Non-pigmented ciliary epithelial cell (primary cell): ENCODE measurements at regions not wholly inside any gene's neighbourhood (a gene's known extent, or its start where the extent isn't known, plus 50 kb on each side); places are given as distances from the start of the nearest gene placed in this dataset.

Experiments
- DNase-seq: peaks from one replicate; pipeline ENCODE4 v3.0.0-alpha.2; 2010; ENCODE audit warnings: low read depth

DNA sequence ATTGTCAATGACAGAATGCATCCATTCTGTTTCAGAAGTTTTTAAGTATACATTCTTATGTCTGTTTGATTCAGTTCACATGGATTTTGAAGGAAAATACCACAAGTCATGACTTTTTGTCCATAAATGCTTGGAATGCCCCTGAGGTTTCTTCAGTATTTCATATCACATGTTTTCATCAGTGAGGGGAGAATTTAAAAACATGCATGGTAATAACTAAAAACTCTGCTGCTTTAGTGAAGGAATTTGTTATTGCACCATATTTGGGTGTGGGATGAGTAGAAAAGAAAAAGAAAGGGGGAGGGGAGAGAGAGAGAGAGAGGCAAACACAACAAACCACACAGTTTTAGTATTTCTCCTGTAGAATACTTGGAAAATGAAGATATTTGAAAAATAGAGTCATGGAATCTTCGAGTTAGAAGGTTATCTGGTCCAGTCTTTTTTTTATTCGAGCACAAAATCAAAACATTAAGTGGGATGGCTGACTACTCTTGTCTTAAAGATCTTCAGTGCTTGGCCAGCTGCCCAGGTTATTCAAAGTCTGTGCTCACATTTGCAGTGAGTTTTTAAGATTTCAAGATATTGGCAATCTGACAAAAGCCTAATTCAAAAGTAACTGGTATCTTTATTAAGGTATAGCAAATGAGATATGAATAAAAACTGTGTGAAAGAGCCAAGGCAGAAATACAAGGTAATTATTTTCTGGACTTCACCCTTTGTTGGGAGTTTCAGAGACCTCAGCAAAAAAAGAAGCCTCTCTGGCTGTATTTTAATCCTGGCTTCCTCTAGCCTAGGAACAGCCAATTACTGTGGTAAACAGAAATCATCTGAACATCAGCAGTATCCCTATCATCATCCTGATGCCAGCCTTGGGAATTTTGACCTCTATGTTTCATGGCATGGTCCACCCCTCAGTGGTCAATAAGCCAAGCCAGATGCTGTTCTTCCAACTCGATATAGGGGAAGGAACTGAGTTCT, 687.9 kb upstream of the CITED2 start:
- DNase-seq: peak; percentile 96

DNA sequence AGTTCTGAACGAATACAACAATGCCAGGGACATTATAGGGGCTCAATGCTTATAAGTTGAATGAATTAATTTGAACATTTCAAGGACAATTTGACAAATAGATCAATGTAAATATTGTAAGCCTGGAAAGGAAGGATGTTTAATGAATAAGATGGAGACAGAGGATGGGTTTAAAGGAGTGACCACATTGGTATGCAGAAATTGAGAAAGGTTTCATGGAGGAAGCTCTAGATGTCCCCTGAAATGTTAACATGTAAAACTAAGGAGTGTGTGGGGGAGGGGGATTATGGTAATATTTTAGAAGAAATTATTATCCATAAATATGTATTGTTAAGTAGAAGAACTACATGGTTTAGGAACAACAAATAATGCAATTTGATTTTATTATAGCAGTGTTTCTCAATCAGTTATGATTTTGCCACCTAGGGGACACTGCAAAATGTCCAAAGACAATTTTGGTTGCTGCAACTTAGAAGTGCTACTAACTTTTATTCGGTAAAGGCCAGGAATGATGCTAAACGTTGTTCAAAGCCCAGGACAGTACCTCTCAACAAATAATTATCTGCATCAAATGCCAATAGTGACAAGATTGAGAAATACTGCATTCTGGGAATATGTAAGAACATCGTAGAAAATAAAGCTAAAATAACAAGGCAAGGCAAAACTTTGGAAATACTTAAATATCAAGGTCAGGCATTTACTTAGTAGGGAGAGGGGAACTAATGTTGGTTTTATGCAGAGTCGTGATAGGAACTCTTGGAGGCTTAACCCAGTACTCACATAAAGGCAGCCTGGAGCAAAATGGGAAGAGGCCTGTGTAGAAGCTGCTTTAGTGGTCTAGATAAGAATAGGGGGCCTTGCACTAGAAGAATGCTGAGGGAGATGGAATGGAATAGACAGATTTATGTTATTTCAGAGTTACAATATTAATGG, 686.9 kb upstream of the CITED2 start:
- DNase-seq: no peak

DNA sequence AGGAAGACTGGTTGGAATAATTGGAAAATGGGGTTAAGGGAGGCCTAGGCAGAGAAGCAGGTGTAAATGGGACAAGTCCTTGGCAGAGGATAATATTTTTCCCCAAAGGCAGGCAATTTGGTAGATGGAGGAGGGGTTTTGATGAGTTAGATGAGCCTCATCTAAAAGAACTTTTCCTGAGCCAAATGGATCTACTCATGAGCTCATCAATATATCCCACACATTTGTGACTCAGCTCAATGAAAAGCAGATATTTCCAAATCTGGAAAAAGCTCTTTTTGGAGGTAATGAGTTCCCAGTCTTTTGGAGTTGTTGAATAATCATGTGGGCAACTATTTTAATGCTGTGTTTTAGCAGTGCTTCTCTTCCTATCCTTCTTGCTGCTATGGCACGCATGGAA, 685.5 kb upstream of the CITED2 start:
- no peak for DNase-seq

DNA sequence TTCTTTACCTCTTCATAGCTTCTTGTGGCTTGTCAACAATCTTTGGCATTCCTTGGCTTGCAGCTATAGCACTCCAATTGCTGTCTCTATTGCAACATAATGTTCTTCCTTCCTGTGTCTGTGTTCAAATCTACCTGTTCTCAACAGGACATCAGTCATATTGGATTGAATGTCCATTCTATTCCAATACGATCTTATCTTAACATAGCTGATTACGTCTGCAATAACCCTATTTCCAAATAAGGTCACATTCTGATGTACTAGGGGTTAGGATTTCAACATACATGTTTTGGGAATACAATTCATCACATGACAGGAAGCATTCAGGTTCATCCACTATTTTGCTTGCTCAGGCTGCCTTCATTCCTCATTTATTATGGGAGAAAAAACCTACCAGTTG, 684.4 kb upstream of the CITED2 start:
- no peak for DNase-seq

DNA sequence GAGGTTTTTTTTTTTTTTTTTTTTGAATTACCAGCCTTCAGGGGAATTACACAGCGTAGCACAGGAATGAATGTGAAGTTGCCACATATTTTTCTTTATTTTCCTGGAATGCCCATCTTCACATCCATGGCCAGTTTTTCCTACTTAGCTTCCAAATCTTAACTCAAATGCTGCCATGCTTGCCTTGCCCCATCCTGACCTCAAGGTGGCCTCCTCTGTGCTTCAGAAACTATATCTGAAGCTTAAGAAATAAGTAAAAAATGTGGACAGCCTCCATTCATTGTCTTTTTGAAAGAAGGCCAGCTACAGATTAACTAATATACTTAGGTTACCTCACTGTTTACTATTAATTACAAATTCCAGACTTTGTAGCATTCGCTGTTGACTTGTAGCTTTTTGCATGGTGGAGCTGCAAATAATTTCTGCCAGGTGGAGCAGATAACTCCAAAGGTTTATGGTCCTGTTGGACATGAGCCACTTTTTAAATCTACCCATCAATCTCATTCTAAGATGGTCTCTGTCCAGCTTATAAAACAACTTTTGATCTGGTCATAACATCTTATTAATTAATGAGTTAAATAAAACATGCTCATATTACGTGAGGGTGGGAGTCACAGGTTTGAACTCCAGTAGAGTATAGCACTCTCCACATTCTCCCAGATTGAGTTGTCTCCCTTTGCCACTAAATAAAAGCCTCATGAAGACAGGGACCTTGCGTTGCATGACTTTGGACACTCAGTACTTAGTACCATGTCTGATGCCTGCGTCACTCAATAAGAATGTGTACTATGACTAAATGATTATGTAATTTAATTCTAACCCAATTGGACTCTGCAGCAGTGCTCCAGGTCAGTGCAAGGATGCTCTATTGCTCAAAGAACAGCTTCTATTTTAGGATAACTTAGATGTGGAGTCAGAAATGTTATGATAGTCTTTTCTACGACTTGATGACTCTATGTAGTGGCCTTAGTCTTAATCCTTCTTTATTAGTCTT, 678.6 kb upstream of the CITED2 start:
- DNase-seq: no peak

DNA sequence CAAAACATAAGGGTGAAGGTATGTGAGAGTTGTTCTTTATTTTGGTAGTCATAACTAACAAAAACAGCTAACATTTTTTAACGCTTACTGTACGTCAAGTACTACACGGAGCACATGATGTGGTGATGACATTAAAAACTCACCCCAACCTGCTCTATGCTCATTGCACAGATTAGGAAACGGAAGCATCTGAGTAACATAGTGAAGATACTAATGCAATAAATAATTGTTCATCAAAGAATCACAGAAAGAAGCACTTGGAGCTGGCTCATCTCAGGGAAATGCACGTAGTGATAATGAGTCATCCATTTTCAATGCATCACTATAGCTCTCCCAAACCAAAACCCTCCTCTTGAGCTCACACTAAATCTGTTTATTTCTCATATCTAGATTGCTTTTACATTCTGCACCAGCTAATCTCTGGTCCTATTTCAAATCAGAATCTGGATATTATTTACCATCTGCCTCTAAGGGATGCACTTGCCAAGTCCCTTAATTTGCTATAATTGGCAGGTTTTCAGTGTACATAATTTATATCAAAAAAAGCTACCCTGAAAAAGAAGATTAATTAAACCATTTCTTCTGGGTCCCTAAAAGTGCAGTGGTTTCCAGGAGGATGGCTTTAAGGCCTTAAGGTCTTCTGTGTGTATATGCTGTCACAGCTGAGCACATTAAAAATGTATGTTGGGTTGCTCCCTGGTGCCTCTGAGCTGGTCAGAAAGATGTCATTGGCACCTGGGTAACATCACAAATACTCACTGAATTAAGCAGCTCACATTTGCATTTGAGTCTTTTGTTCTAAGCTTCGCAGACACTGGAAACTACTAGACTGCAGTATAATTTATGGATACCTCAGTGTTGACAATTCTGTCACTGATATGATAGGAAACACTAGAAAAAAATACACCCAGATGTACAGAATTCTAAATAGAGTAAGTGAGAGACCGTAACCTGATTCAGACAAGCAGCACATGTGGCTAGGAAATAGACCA, 677.4 kb upstream of the CITED2 start:
- peak; percentile 98 for DNase-seq

DNA sequence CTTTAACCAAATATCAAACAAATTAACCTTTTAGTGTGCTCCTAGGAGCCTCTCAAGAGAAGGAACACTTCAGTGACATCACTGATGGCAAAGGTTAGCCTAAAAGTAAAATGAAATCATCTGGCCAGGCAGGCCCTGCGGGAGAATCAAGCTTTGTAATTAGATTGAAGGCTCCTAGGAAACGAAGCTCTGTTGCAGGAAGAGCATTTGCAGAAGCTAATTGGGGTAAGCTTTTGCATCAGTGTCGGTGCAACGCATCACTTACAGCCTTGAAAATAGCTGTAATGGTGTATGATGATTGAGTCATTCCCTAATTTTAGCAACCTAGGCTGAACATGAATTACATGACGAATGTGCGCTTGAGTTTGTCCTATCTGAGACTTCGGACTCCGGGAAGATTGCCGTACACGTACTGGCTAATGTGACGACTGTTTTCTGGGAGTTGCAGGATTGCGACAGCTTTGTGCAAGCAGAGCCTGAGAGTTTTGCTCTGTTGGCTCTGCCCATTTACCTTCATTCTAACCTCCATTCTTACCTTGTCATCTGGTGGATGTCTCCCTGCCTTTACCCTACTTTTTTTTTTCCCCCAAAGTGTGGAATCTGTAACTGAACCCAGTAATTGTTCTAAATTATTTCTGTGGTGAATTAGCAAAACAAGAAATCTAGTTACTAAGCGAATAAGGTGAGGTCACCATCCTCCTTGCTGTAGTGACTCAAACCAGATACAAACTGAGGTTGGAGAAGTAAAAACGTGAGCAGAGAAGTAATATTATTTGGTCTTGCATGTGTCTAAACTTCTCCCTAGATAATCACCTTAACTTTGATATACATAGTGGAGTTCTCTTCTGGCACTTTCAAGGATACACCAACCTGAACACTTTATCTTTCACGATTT, 675.9 kb upstream of the CITED2 start:
- DNase-seq: peak; percentile 86

DNA sequence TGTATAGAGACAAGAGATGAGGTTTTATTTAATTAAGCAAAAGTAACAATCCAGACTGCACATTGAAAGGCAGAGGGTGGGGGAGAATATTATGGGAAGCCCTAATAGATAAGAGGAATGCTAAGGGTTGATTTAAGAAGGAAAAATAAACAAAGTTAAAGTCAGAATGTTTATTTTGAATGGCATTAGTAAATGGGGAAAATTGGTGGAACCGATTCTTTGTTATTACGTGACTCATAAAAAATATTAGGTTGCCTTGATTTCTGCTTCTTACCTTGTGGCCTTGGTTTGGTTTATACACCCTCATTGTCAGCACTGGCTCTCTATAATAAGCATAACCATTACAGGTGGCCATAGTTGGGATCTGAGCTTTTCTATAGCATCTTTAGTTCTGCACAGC, 674.8 kb upstream of the CITED2 start:
- DNase-seq: no peak

DNA sequence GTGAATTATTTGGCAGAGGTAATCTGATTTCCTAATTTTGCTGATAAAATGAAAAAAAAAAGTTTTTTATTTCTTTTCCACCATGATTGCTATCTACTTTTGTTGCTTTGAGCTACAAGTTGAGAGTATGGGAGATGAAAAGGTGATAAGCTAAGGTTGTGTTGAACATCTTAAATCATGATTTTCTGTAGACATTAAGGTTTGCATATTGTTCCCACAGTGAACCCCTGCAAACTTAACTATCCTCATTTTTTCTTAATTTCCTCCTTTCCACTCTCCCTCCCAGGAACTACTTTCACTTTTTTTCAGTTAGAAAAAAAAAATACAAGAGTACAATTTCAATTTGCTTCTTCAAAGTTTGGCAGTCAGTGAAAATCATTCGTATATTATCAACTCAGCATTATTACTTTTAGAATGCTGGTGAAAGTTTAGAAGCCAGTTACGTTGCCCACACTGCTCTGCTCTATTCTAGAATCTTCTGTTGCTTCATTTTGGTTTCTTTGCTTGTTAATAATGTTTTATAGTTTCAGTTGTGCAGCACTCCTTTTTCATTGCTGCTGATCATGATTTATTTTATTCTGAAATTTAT, 673.8 kb upstream of the CITED2 start:
- no peak for DNase-seq

DNA sequence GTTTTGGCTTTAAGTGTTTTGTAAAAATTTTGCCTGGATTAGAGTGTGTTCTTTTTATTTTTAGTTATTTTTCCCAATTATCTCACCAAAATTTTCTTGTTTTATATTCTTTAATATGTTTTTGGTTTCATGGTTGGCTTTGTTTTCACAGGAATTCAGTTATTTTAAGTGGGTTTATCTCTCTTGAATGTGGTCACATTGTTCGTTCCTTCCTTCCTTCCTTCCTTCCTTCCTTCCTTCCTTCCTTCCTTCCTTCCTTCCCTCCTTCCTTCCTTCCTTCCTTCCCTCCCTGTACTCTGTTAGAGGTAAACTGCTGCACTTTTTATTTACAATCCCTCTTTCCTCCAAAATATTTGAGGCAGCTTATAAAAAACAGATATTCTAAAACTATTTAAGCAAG, 672.9 kb upstream of the CITED2 start:
- no peak for DNase-seq

DNA sequence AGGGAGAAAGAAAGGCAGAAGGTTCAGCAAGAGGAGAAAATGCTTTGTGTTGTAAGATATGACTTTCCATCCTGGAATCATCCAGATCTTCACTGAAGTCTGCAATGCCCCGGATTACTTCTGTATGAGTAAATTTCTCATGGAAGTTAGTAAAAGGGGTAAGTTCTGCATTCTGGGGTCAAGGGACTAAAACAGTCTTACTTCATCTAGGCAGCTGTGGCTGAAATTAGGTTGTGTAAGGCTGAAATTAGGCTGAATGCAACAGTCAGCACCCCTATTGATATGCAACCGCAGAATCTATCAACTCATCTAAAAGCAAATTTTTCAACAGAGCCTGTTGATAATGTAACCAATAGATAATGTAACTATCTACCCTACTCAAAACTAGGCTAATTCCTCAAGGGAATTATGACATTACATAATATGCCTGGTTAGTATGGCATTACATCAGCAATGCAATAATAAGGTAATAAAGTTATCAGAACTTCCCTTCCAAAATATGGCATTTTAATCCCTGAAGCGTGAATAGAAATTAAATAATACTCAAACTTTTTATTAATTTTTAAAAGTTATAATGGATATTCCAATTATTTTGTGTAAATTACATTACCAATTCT, 671.7 kb upstream of the CITED2 start:
- DNase-seq: no peak

DNA sequence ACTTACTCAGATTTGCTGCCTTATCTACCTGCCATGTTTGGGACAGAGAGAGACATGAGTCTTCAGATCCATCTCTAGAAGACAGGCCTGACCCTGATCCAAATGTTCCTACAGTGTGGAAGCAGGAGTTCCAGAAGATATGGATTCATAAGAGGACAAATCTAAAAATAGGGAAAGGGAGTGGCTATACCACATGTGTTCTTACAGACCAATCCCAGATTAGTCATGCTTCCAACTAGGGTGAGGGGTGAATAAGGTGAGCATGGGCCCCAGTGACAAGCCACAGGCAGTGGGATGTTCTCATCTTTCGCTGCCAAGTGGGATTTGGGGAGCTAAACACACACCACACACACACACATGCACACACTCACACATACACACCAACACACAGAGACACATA, 670.7 kb upstream of the CITED2 start:
- no peak for DNase-seq

DNA sequence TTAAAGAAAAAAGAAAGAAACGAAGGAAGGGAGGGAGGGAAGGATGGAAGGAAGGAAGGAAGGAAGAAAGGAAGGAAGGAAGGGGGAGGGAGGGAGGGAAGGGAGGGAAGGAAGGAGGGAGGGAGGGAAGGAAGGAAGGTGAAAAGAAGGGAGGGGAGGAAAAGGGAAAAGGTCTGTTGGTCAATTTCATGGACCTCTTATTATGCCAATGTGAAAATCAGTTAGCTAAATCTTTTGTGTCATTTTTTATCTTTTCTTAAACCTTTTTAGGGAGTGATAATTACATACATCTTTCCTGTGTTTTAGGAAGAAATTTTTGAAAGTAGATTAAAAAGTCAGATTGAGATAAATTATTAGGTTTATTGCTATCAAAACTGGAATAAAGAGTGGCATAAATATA, 670.2 kb upstream of the CITED2 start:
- no peak for DNase-seq

DNA sequence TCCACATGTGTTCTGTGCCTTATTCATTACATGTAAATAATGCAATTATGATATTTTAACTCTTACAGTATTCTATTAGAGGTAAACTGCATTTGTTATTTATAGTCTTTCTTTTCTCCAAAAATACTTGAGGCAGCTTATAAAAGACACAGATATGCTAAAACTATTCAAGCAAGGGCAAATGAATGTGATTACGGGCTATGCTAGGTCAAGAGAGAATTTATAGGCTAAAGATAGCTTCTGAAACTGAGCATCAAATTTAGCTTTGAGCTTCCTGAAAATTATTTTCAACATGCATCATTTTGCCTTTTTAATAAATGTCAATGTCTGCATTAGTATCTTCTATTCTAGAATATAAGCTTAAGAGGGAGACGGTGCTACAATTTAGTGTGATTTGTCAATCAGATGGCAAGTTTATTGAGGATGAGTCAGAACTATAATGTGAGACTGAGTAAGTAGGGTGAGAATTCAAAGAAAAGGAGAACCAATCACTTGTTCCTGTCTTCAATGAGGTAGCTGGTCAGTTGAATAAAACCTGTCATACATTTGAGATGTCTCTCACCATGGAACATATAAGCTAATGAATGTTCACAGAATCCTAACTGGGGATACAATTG, 669.4 kb upstream of the CITED2 start:
- no peak for DNase-seq

DNA sequence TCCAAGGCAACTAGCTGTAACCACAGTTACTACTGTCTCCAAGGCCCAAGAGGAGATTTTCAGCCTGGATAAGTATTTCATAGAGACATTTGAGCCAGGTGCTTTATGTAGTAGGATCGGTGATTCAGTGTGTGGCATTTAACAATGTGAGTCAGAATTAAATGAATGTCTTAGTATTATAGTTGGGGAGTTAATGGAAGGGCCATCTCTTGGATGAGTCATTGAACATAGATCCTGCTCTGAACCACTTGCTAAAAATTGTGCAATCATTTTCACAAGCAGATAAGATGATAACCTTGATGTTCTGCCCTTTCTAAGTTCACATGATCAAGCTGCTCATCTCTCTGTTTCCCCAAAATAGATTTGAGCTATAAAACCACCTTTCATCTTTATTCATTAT, 668.9 kb upstream of the CITED2 start:
- DNase-seq: peak; percentile 93

DNA sequence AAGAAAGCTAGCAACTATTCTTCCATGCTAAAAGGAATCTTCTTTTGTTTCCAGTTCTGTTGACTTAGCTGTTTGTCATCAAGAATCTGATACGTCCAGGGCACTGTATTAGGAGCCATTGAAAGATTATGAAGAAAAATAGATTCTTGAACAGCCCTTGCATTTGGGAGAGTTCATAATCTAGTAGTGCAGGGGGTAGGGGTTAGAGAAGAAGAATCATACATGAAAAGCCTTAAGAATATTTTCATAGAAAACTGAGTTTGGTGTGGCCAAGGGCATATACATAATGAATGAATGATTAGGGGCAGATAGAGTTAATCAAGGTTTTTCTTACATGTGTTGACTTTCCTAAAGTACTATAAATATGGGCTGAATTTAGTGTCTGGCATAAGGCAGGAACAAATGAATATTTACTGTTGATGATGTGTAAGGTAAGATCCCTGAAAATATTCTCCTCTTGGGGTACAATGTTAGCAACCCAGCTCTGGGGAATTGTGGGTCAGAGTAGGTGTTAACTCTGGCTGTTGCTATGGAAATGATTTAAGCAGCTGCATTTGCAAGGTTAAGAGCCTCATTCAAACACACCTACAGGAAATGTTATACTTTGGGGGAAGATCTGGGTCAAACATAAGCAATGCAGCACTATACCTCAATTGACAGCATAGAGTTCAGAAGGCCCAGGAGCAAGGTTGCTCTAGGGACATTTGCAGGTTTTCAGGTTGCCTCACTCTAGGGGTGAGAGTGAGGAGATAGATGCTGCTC, 667.3 kb upstream of the CITED2 start:
- DNase-seq: no peak

DNA sequence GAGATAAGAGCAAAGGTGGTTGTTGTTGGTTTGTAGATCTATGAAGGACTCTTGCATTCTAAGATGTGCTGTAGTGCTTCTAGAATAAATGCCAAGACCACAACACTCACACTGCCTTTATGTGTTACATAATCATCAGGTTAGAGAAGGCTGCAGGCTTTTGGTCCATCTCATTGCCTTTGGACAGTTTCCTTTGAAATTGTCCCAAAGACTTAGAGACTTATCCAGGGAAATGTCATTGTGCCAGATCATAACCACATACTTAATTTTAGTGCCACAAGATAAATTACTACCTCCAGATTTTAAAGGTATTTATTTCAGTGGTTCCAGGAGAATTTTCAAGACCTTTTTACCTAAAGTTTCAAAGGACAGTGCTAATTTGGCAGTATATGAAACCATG, 666.6 kb upstream of the CITED2 start:
- DNase-seq: no peak
